ENCODE measurements at regions not wholly inside any gene's neighbourhood (a gene's known extent, or its start where the extent isn't known, plus 50 kb on each side); places are given as distances from the start of the nearest gene placed in this dataset.

DNA sequence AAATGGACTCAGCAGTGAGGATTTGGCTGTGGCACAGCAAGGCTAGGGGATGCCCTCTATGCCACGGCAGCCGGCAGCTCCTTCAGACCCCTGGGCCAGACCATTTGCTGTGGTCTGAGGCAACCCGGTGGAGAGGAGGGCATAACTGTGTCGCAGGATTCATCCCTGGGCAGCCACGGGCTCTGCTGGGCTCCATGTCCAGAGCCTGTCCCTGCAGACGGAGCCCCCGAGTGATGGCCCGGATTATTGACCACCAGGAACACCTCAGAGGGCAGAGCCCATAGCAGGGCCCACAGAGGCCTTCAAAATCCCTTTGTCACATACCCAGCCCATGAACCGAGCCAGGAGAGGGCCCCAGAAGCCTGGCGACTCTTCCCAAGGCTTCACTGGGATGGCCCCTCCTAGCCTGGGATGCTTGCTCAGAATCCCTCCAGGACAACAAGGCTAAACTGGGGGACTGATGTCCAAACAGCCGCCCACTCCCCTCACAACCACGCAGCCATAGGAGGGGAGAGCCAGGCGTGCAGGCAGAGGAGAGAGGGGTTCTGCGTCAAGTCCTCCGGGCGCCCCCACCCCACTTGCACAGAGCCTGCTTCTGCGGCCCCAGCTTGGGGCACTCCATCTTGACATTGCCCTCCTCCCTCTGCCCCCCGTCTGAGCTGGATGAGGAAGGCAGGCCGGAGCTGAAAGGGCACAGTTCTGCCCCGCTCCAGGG, 68.2 kb upstream of the AFDN start:
- H3K9me3 ChIP-seq (ENCODE audit: control insufficient read depth in 2 of 2, insufficient read depth in 1 of 2, low read length in 1 of 2): no peaks in the 10 kb centered on the region
- 97% methylated on average over 20 of the region's 20 CpGs for WGBS
- no peaks in the 10 kb centered on the region for H3K36me3 ChIP-seq (ENCODE audit: control insufficient read depth in 2 of 2, insufficient read depth in 2 of 2, low read length in 1 of 2)
- H3K27me3 ChIP-seq (ENCODE audit: control insufficient read depth in 2 of 2, insufficient read depth in 1 of 2, low read length in 1 of 2): no peaks in the 10 kb centered on the region
- DNase-seq (ENCODE audit: low read depth in 6 of 9, low spot score in 9 of 9): no peak
- H3K4me1 ChIP-seq (ENCODE audit: control insufficient read depth in 2 of 2, insufficient read depth in 2 of 2, low read length in 2 of 2): no peaks in the 10 kb centered on the region
- H3K4me3 ChIP-seq (ENCODE audit: low read length in 2 of 2): no peak overlapping the region
- H3K27ac ChIP-seq (ENCODE audit: low read depth in 1 of 2, low read length in 1 of 2): no peak overlapping the region

DNA sequence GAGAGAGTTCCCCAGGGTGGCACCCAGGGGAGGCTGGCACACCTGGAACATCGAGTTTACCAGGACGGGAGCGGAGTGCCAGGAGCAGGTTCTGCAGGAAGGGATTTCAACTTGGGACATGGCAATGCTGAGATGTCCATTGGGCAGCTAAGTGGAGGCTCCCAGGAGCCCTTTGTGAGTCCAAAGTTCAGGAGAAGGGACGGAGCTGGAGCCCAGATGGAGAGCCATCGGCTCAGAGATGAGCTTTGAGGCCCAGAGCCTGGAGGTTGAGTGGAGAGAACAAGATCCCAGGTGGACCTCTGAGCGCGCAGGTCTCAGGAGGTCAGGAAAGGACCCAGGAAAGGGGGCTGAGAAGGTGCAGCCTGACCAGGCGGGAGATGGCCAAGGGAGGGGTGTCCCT, 67.5 kb upstream of the AFDN start:
- H3K9me3 ChIP-seq (ENCODE audit: control insufficient read depth in 2 of 2, insufficient read depth in 1 of 2, low read length in 1 of 2): no peaks in the 10 kb centered on the region
- no peak overlapping the region for H3K4me3 ChIP-seq (ENCODE audit: low read length in 2 of 2)
- DNase-seq (ENCODE audit: low read depth in 6 of 9, low spot score in 9 of 9): no peak
- H3K27me3 ChIP-seq (ENCODE audit: control insufficient read depth in 2 of 2, insufficient read depth in 1 of 2, low read length in 1 of 2): no peaks in the 10 kb centered on the region
- no peaks in the 10 kb centered on the region for H3K4me1 ChIP-seq (ENCODE audit: control insufficient read depth in 2 of 2, insufficient read depth in 2 of 2, low read length in 2 of 2)
- WGBS: 96% methylated on average over 8 of the region's 8 CpGs
- no peak overlapping the region for H3K27ac ChIP-seq (ENCODE audit: low read depth in 1 of 2, low read length in 1 of 2)
- H3K36me3 ChIP-seq (ENCODE audit: control insufficient read depth in 2 of 2, insufficient read depth in 2 of 2, low read length in 1 of 2): no peaks in the 10 kb centered on the region

- Histone ChIP-seq H3K4me3 (ENCODE audit: low read length in 2 of 2) (no peak overlapping the region), H3K9me3 (ENCODE audit: control insufficient read depth in 2 of 2, insufficient read depth in 1 of 2, low read length in 1 of 2) (no peaks in the 10 kb centered on the region), H3K27me3 (ENCODE audit: control insufficient read depth in 2 of 2, insufficient read depth in 1 of 2, low read length in 1 of 2) (no peaks in the 10 kb centered on the region), H3K27ac (ENCODE audit: low read depth in 1 of 2, low read length in 1 of 2) (no peak overlapping the region), H3K36me3 (ENCODE audit: control insufficient read depth in 2 of 2, insufficient read depth in 2 of 2, low read length in 1 of 2) (no peaks in the 10 kb centered on the region), H3K4me1 (ENCODE audit: control insufficient read depth in 2 of 2, insufficient read depth in 2 of 2, low read length in 2 of 2) (no peaks in the 10 kb centered on the region)
- DNase-seq (ENCODE audit: low read depth in 6 of 9, low spot score in 9 of 9): no peak
- WGBS: 96% methylated on average over 17 of the region's 17 CpGs
Measured at GRCh38 chr6:167759912-167760311, 66.8 kb upstream of the AFDN start.

DNA sequence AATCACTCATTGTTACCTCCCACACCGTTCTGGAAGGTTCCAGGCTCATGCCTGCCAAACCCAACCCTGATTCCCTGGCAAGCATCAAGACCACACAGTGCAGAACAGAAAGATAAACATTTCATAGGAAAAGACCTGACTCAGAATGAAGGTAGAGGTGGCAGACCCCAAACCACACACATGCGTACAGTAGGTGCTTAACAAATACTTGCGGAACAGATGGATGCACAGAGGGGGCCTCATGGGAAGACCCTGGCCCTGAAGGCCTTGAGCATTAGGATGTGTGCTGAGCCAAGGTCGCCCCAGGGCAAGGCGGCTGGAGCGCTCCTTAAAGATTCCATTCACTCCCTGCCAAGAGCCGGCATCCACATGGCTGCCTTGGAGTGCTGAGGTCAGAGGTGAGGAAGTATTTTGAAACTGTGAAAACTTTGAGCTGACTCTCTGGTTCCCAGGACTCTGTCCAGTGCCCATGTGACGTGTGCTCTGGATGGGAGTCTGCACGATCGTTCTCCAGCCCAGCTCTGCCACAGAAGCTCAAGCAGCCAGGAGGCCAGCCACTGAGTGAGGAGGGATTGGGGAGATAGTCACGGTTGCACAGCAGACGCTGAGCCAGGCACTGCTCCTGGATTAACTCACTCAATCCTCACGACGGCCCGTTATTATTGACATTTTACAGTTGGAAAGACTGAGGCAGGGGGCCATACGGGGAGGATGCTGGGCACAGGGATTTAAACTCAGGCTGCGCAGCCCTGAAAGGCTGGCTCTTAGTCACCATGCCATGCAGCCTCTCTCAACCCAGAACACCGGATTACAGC, 65.5 kb upstream of the AFDN start:
- H3K36me3 ChIP-seq (ENCODE audit: control insufficient read depth in 2 of 2, insufficient read depth in 2 of 2, low read length in 1 of 2): no peaks in the 10 kb centered on the region
- WGBS: 94% methylated on average over 18 of the region's 18 CpGs
- DNase-seq (ENCODE audit: low read depth in 6 of 9, low spot score in 9 of 9): no peak
- no peak overlapping the region for H3K4me3 ChIP-seq (ENCODE audit: low read length in 2 of 2)
- H3K4me1 ChIP-seq (ENCODE audit: control insufficient read depth in 2 of 2, insufficient read depth in 2 of 2, low read length in 2 of 2): no peaks in the 10 kb centered on the region
- no peak overlapping the region for H3K27ac ChIP-seq (ENCODE audit: low read depth in 1 of 2, low read length in 1 of 2)
- no peaks in the 10 kb centered on the region for H3K9me3 ChIP-seq (ENCODE audit: control insufficient read depth in 2 of 2, insufficient read depth in 1 of 2, low read length in 1 of 2)
- no peaks in the 10 kb centered on the region for H3K27me3 ChIP-seq (ENCODE audit: control insufficient read depth in 2 of 2, insufficient read depth in 1 of 2, low read length in 1 of 2)

GRCh38 chr6:167761794-167762258, 64.9 kb upstream of the AFDN start:
- no peaks in the 10 kb centered on the region for H3K9me3 ChIP-seq (ENCODE audit: control insufficient read depth in 2 of 2, insufficient read depth in 1 of 2, low read length in 1 of 2)
- no peaks in the 10 kb centered on the region for H3K27me3 ChIP-seq (ENCODE audit: control insufficient read depth in 2 of 2, insufficient read depth in 1 of 2, low read length in 1 of 2)
- no peak for DNase-seq (ENCODE audit: low read depth in 6 of 9, low spot score in 9 of 9)
- no peak overlapping the region for H3K4me3 ChIP-seq (ENCODE audit: low read length in 2 of 2)
- whole genome bisulfite sequencing: 98% methylated on average over 7 of the region's 7 CpGs
- no peak overlapping the region for H3K27ac ChIP-seq (ENCODE audit: low read depth in 1 of 2, low read length in 1 of 2)
- no peaks in the 10 kb centered on the region for H3K4me1 ChIP-seq (ENCODE audit: control insufficient read depth in 2 of 2, insufficient read depth in 2 of 2, low read length in 2 of 2)
- H3K36me3 ChIP-seq (ENCODE audit: control insufficient read depth in 2 of 2, insufficient read depth in 2 of 2, low read length in 1 of 2): no peaks in the 10 kb centered on the region

DNA sequence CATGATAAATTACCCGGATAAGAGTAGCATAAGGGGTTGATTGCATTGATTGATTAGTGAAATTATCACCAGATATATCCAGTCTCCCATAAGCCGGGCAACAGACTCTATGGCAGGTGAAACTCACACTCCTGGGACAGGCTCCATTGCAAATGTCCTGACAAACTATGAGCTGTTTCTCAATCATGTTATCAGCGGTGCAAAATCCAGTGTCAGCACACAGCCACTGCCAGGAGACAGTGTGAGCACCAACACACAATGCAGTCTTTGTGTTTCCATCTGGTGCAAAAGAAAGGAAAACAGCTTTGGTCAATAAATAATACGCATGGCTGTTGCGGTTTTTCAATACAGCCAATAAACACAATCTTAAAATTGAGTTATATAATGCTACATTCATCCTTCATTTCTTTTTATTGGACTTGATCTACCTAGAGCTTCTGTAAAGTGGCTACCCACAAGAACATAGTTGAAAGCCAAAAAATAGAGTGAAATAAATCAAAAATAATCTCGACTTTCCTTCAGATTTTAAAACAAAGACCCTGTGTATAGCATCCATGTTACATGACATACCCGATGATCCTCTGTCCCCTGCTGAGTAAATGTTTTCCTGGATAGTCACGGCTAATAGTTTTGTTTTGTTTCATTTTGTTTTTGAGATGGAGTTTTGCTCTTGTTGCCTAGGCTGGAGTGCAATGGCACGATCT, 64.3 kb upstream of the AFDN start:
- Histone ChIP-seq H3K36me3 (ENCODE audit: control insufficient read depth in 2 of 2, insufficient read depth in 2 of 2, low read length in 1 of 2) (no peaks in the 10 kb centered on the region), H3K4me3 (ENCODE audit: low read length in 2 of 2) (no peak overlapping the region), H3K9me3 (ENCODE audit: control insufficient read depth in 2 of 2, insufficient read depth in 1 of 2, low read length in 1 of 2) (no peaks in the 10 kb centered on the region), H3K27me3 (ENCODE audit: control insufficient read depth in 2 of 2, insufficient read depth in 1 of 2, low read length in 1 of 2) (no peaks in the 10 kb centered on the region), H3K4me1 (ENCODE audit: control insufficient read depth in 2 of 2, insufficient read depth in 2 of 2, low read length in 2 of 2) (no peaks in the 10 kb centered on the region), H3K27ac (ENCODE audit: low read depth in 1 of 2, low read length in 1 of 2) (no peak overlapping the region)
- no peak for DNase-seq (ENCODE audit: low read depth in 6 of 9, low spot score in 9 of 9)
- 97% methylated on average over 9 of the region's 9 CpGs for WGBS

DNA sequence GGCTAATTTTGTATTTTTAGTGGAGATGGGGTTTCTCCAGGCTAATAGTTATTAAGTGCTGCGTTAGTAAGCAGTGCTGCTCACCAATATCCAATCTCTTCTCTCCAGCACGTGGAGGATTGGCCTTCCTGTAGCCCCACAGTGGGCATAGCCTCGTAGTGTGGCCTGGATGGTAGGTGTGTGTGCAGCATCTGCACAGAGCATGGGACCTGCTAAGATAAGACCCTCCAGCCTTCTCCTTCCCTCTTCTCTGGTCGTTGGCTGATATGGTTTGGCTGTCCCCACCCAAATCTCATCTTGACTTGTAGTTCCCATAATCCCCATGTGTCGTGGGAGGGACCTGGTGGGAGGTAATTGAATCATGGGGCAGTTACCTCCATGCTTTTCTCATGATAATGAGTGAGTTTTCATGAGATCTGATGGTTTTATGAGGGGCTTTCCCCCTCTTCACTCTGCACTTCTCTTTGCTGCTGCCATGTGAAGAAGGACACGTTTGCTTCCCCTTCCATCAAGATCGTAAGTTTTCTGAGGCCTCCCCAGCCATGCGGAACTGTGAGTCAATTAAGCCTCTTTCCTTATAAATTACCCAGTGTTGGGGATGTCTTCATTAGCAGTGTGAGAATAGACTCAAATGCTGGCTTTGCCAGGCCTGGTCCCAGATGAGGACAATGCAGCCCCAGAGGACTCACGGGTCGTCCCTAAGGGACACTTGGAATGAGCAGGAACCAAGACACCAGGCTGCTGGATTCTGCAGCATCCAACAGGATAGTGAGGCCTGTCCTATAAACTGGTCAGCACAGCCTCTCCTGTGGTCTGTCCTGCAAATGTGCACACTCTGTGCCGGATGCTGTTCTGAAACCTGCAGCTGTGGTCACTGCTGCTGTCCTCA, 63.4 kb upstream of the AFDN start:
- WGBS: 90% methylated on average over 11 of the region's 11 CpGs
- H3K9me3 ChIP-seq (ENCODE audit: control insufficient read depth in 2 of 2, insufficient read depth in 1 of 2, low read length in 1 of 2): no peaks in the 10 kb centered on the region
- H3K4me1 ChIP-seq (ENCODE audit: control insufficient read depth in 2 of 2, insufficient read depth in 2 of 2, low read length in 2 of 2): no peaks in the 10 kb centered on the region
- H3K36me3 ChIP-seq (ENCODE audit: control insufficient read depth in 2 of 2, insufficient read depth in 2 of 2, low read length in 1 of 2): no peaks in the 10 kb centered on the region
- no peak overlapping the region for H3K27ac ChIP-seq (ENCODE audit: low read depth in 1 of 2, low read length in 1 of 2)
- H3K27me3 ChIP-seq (ENCODE audit: control insufficient read depth in 2 of 2, insufficient read depth in 1 of 2, low read length in 1 of 2): no peaks in the 10 kb centered on the region
- no peak overlapping the region for H3K4me3 ChIP-seq (ENCODE audit: low read length in 2 of 2)
- DNase-seq (ENCODE audit: low read depth in 6 of 9, low spot score in 9 of 9): no peak

- DNase-seq (ENCODE audit: low read depth in 6 of 9, low spot score in 9 of 9): no peak
- H3K4me3 ChIP-seq (ENCODE audit: low read length in 2 of 2): no peak overlapping the region
- no peaks in the 10 kb centered on the region for H3K9me3 ChIP-seq (ENCODE audit: control insufficient read depth in 2 of 2, insufficient read depth in 1 of 2, low read length in 1 of 2)
- no peaks in the 10 kb centered on the region for H3K4me1 ChIP-seq (ENCODE audit: control insufficient read depth in 2 of 2, insufficient read depth in 2 of 2, low read length in 2 of 2)
- 95% methylated on average over 9 of the region's 9 CpGs for WGBS
- H3K27ac ChIP-seq (ENCODE audit: low read depth in 1 of 2, low read length in 1 of 2): no peak overlapping the region
- H3K27me3 ChIP-seq (ENCODE audit: control insufficient read depth in 2 of 2, insufficient read depth in 1 of 2, low read length in 1 of 2): no peaks in the 10 kb centered on the region
- no peaks in the 10 kb centered on the region for H3K36me3 ChIP-seq (ENCODE audit: control insufficient read depth in 2 of 2, insufficient read depth in 2 of 2, low read length in 1 of 2)
Measured at GRCh38 chr6:167764215-167764614, 62.5 kb upstream of the AFDN start.
